ENCODE measurements at regions not wholly inside any gene's neighbourhood (a gene's known extent, or its start where the extent isn't known, plus 50 kb on each side); places are given as distances from the start of the nearest gene placed in this dataset.

DNA sequence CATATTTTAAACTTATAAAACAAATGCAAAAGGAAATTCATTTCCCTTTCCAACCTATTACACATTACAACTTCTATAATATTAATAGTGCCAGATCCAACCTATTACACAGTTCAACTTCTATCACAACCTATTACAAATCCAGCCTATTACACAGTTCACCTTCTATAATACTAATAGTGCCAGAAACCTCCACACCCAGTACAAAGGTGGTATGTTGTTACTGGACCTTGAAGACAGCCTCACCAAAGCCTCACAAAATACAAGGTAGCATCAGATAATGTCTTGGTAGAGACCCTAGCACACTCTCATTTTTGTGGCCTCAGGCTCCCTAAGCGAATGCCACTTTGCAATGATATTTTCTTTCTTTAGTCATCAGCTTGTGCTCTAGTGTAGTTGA, 68.7 kb upstream of the PELI2 start:
- no peak for TF ChIP-seq YY1 (IDR thresholded peaks at IDR 0.05; ENCODE audit: insufficient read depth, insufficient read length)
- TF ChIP-seq ZNF274 (IDR thresholded peaks at IDR 0.05; ENCODE audit: low read depth, low read length): no peak
